ENCODE measurements at regions not wholly inside any gene's neighbourhood (a gene's known extent, or its start where the extent isn't known, plus 50 kb on each side); places are given as distances from the start of the nearest gene placed in this dataset.

GRCh38 chr2:156890529-156891148 is 366.9 kb upstream of the GALNT5 start:
- H3K27me3 ChIP-seq: no peaks in the 10 kb centered on the region
- DNase-seq: peak in 1 of 2 experiments; percentile 33
- H3K4me1 ChIP-seq: no peaks in the 10 kb centered on the region
- no peaks in the 10 kb centered on the region for H3K36me3 ChIP-seq
- no peak overlapping the region for H3K27ac ChIP-seq
- H3K9me3 ChIP-seq (replicated peaks): no peaks in the 10 kb centered on the region
- H3K4me3 ChIP-seq: no peak overlapping the region

GRCh38 chr2:156891609-156892008 is 365.9 kb upstream of the GALNT5 start:
- Histone ChIP-seq H3K4me1 (no peaks in the 10 kb centered on the region), H3K27ac (no peak overlapping the region), H3K9me3 (replicated peaks) (no peaks in the 10 kb centered on the region), H3K27me3 (no peaks in the 10 kb centered on the region), H3K36me3 (no peaks in the 10 kb centered on the region), H3K4me3 (no peak overlapping the region)
- DNase-seq: no peak

DNA sequence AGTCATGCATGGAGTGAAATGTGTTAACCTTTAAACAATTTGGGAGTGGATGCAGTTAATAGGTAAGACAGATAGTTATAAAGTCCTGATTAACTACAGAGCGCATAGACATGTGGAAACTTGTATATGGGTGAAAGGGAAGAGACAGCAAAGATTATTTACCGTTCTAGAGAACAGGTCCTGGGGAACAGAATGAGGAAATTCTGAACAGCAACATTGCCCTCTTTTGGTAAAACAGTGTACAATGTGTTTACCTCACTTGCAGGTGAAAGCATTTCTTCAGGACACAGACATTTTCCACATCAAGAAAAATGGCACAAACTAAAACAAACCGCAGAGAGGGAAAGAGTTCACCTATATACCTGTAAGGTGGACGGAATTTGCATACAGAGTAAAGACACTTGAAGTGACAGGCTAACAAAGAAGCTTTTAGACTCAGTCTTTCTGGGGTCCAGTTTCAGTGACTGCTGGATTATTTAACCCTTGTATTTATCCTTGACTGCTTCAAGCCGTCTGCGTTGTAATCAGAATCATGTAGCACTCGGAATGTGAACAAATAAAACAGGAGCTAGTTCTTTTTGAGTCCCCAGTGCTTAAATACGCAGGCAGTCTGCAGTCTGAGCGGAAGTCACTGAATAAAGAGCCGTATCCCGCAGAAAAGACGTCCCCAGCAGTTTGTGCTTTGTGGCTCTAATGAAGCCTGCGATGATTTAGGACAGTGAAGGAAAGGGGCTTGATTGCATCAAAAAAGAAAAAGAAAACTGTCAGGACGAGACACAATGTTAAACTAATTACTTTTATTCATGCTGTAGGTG is 364.8 kb upstream of the GALNT5 start:
- peak in 1 of 2 experiments; percentile 58 for DNase-seq
- H3K27ac ChIP-seq: no peak overlapping the region
- H3K4me3 ChIP-seq: peak overlapping the region; percentile 21

GRCh38 chr2:156896294-156896693 is 361.2 kb upstream of the GALNT5 start:
- Histone ChIP-seq H3K27ac (no peak overlapping the region), H3K4me3 (no peak overlapping the region), H3K4me1 (no peaks in the 10 kb centered on the region), H3K9me3 (replicated peaks) (no peaks in the 10 kb centered on the region), H3K27me3 (no peaks in the 10 kb centered on the region), H3K36me3 (no peaks in the 10 kb centered on the region)
- peak; percentile 5 to 38 for DNase-seq

More for the DNA sequence above, 364.8 kb upstream of the GALNT5 start:
- Histone ChIP-seq H3K9me3 (replicated peaks) (no peaks in the 10 kb centered on the region), H3K27me3 (no peaks in the 10 kb centered on the region), H3K36me3 (no peaks in the 10 kb centered on the region), H3K4me1 (no peaks in the 10 kb centered on the region)

- DNase-seq: no peak
- Histone ChIP-seq H3K4me3 (no peak overlapping the region), H3K27me3 (no peaks in the 10 kb centered on the region), H3K4me1 (no peaks in the 10 kb centered on the region), H3K36me3 (no peaks in the 10 kb centered on the region), H3K27ac (no peak overlapping the region), H3K9me3 (replicated peaks) (no peaks in the 10 kb centered on the region)
Measured at GRCh38 chr2:156897548-156897947, 360.0 kb upstream of the GALNT5 start.

GRCh38 chr2:156901373-156902031 is 356.0 kb upstream of the GALNT5 start:
- Histone ChIP-seq H3K9me3 (replicated peaks) (no peaks in the 10 kb centered on the region), H3K4me1 (no peaks in the 10 kb centered on the region), H3K27ac (no peak overlapping the region), H3K4me3 (no peak overlapping the region), H3K36me3 (no peaks in the 10 kb centered on the region), H3K27me3 (no peaks in the 10 kb centered on the region)
- no peak for DNase-seq

GRCh38 chr2:156903335-156903734 is 354.2 kb upstream of the GALNT5 start:
- H3K27me3 ChIP-seq: no peaks in the 10 kb centered on the region
- no peak overlapping the region for H3K4me3 ChIP-seq
- no peaks in the 10 kb centered on the region for H3K4me1 ChIP-seq
- H3K36me3 ChIP-seq: no peaks in the 10 kb centered on the region
- no peak overlapping the region for H3K27ac ChIP-seq
- H3K9me3 ChIP-seq (replicated peaks): no peaks in the 10 kb centered on the region
- no peak for DNase-seq

DNA sequence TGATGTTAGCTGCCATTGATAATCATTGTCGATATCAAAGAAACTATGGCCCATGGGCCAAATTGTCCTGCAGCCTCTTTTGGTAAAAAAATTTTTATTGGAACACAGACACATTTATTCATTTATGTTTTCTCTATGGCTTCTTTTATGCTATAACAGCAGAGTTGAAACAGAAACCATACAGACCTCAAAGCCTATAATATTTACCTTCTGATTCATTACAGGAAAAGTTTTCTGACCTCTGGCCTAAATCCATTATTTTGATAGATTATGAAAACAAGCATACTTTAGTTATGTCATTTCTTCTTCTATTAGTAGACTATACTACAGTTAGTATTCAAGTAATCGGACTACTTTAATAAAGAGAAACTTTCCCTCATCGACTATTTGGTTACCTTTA is 349.7 kb upstream of the GALNT5 start:
- H3K27me3 ChIP-seq: no peaks in the 10 kb centered on the region
- H3K9me3 ChIP-seq (replicated peaks): no peaks in the 10 kb centered on the region
- no peak for DNase-seq

DNA sequence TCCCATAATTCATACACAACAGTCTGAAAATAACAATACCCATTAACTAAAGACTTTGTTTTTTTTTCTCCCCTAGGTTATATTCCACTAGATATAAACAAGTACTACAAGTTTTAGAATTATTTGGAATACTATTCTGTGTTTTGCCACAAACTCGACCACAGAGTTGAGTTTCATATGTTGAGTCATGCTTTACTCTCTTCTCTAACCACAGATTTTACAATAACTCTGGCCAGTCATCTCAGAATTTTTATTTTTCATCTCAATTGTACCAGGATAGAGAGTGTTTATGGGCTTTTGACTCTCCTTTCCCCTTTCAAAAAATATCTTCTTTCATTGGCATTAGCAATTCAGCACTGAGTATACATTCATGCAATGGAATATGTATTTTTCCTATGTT is 348.7 kb upstream of the GALNT5 start:
- H3K27ac ChIP-seq: no peak overlapping the region
- no peak for DNase-seq
- no peaks in the 10 kb centered on the region for H3K4me1 ChIP-seq
- no peak overlapping the region for H3K4me3 ChIP-seq
- no peaks in the 10 kb centered on the region for H3K27me3 ChIP-seq
- no peaks in the 10 kb centered on the region for H3K9me3 ChIP-seq (replicated peaks)
- H3K36me3 ChIP-seq: no peaks in the 10 kb centered on the region

More for the DNA sequence above, 349.7 kb upstream of the GALNT5 start:
- Histone ChIP-seq H3K36me3 (no peaks in the 10 kb centered on the region), H3K4me1 (no peaks in the 10 kb centered on the region), H3K27ac (no peak overlapping the region), H3K4me3 (no peak overlapping the region)

DNA sequence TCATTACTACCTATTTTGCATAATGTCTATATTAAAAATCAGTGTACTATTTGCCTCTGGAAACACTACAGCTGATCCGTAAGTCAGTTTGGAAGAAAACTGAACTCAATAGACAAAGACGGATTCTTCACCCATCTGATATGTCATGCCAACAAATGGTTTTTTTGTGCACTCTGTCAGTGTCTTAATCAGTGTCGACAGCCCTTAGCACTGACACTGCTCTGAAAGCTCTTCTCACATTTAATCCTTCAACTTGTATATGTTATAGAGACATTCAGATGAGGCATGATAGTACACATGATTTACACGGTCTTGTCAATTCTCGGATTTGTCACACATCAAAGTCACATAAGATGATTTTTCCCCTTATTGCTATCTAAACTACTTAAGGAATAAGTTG is 347.5 kb upstream of the GALNT5 start:
- H3K4me1 ChIP-seq: no peaks in the 10 kb centered on the region
- H3K27me3 ChIP-seq: no peaks in the 10 kb centered on the region
- no peaks in the 10 kb centered on the region for H3K9me3 ChIP-seq (replicated peaks)
- no peak overlapping the region for H3K27ac ChIP-seq
- DNase-seq: no peak
- no peaks in the 10 kb centered on the region for H3K36me3 ChIP-seq
- no peak overlapping the region for H3K4me3 ChIP-seq

- no peak for DNase-seq
- no peaks in the 10 kb centered on the region for H3K9me3 ChIP-seq (replicated peaks)
- no peaks in the 10 kb centered on the region; the same call in 1 of the 2 replicates for H3K4me1 ChIP-seq
- H3K27ac ChIP-seq: no peak overlapping the region
- H3K4me3 ChIP-seq: no peak overlapping the region
- H3K36me3 ChIP-seq: no peaks in the 10 kb centered on the region
- no peaks in the 10 kb centered on the region for H3K27me3 ChIP-seq
Measured at GRCh38 chr2:156915332-156915731, 342.2 kb upstream of the GALNT5 start.

GRCh38 chr2:156918410-156918809 is 339.1 kb upstream of the GALNT5 start:
- Histone ChIP-seq H3K4me1 (no peaks in the 10 kb centered on the region; the same call in 1 of the 2 replicates), H3K27me3 (no peaks in the 10 kb centered on the region), H3K36me3 (no peaks in the 10 kb centered on the region), H3K9me3 (replicated peaks) (no peaks in the 10 kb centered on the region), H3K27ac (no peak overlapping the region), H3K4me3 (no peak overlapping the region)
- DNase-seq: no peak

GRCh38 chr2:156930423-156930822 is 327.1 kb upstream of the GALNT5 start:
- peaks cover 3% of the 10 kb centered on the region for H3K4me1 ChIP-seq
- no peak for DNase-seq

DNA sequence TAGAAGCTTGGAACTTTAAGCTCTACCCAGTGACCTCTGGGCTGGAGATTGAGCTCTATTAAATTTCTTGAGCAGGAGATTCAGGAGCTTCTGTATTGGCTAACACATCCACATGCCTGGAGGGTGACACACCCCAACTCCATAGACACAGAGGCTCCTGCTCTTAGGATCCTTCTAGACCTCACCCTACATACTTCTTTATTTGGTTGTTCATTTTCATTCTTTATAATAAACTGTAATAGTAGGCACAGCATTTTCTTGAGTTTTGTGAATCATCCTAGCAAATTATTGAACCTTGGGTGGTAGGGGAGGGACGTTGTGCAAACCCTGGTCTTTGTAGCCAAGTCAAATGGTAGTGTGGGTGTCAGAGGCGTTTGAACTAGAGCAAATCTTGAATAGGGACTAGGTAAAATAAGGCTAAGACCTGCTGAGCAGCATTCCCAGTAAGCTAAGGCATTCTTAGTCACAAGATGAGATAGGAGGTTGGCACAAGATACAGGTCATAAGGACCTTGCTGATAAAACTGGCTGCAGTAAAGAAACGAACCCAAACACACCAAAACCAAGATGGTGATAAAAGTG is 323.8 kb upstream of the GALNT5 start:
- DNase-seq: no peak
- peaks cover 8% of the 10 kb centered on the region for H3K4me1 ChIP-seq
- H3K4me3 ChIP-seq: no peak overlapping the region
- H3K27ac ChIP-seq: no peak overlapping the region
- no peaks in the 10 kb centered on the region for H3K9me3 ChIP-seq (replicated peaks)
- no peaks in the 10 kb centered on the region for H3K27me3 ChIP-seq
- H3K36me3 ChIP-seq: no peaks in the 10 kb centered on the region

More at GRCh38 chr2:156930423-156930822, 327.1 kb upstream of the GALNT5 start:
- Histone ChIP-seq H3K36me3 (no peaks in the 10 kb centered on the region), H3K27ac (no peak overlapping the region), H3K4me3 (no peak overlapping the region), H3K9me3 (replicated peaks) (no peaks in the 10 kb centered on the region), H3K27me3 (no peaks in the 10 kb centered on the region)

DNA sequence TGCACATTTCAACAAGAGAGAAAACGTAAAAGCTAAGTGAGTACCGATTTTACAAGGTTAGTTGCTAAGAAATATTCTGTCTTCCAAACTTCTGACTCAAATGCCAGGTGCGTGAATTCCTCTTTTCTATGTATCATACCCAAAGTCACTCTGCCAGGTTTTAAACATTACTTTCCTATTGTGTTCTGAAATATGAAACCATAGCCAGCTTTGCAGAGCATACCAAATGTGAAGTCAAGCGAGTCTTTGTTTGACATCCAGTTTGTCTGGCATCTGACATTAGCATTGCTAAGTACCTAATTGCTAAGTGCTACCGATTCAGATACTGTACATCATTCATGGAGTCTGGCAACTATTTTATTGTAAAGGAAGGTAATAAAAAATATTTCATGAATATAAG is 321.9 kb upstream of the GALNT5 start:
- Histone ChIP-seq H3K27ac (no peak overlapping the region), H3K4me1 (peaks cover 8% of the 10 kb centered on the region), H3K36me3 (no peaks in the 10 kb centered on the region), H3K4me3 (no peak overlapping the region), H3K27me3 (no peaks in the 10 kb centered on the region), H3K9me3 (replicated peaks) (no peaks in the 10 kb centered on the region)
- DNase-seq: peak in 1 of 2 experiments; percentile 20

Measured in SJCRH30 (cell line).